Femur (tissue), 1 donor: ENCODE measurements at regions not wholly inside any gene's neighbourhood (a gene's known extent, or its start where the extent isn't known, plus 50 kb on each side); places are given as distances from the start of the nearest gene placed in this dataset.

Source experiments
- DNase-seq: peaks from one replicate; pipeline ENCODE4 v3.0.0-alpha.2; 2017

DNA sequence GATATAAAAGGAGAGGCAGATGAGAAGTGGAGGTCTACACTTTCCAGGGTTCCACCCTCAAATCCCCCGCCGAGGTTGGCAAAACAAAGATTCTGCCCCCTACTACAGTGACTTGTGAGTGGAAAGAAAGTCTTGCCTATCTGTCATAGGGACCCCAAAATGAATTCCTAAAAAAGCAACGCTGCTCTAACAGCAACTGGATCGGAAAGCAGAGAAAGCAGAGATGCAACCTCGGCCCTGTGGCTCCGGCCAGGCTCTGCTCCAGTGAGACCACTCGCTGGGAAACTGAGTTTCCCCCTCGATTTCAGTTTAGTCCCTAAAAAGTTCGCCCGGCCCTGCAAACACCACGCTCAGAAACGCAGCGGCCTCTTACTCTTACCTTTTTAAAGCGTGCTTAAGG, 297.9 kb upstream of the NFE2L3 start:
- DNase-seq: no peak

DNA sequence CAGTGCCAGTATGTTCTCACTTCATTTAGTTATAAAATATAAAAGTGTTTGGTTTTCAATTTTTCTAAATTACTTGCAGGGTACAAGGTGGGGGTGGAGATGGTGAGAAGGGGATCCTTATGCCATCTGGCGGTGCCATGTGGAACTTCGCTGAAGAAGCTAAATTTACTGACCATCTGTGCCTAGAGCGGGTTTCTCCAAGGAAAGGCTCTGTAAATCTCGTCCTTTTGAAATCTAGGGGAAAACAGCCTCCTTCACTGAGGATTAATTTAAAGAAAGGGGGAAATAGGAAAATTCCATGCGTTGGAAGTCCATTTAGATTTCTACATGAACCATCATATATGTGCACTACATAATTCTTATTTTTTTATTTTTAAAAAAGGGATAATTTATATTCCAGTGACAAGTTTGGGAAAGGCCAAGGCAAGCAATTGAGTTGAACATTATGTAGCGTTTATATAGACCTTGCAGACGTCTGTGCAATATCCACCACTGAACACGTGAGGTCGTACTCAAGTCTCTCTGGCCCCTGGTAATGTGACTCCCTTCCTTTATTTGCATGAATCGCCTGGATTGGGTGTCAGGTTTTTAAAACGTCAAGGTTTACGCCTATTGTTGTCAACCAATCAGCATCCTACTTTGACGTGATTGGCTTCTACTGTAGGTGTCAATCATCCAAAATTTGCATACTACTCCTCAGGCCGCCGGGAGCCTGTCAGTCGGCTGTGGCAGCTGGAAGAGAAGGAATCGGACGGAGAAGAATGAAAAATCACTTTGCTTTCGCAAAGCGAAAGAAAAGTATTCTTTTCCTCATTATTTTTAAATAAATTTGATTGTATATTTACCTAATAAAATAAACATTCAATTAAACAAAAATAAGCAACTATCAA, 297.1 kb upstream of the NFE2L3 start:
- DNase-seq: peak; percentile 91

DNA sequence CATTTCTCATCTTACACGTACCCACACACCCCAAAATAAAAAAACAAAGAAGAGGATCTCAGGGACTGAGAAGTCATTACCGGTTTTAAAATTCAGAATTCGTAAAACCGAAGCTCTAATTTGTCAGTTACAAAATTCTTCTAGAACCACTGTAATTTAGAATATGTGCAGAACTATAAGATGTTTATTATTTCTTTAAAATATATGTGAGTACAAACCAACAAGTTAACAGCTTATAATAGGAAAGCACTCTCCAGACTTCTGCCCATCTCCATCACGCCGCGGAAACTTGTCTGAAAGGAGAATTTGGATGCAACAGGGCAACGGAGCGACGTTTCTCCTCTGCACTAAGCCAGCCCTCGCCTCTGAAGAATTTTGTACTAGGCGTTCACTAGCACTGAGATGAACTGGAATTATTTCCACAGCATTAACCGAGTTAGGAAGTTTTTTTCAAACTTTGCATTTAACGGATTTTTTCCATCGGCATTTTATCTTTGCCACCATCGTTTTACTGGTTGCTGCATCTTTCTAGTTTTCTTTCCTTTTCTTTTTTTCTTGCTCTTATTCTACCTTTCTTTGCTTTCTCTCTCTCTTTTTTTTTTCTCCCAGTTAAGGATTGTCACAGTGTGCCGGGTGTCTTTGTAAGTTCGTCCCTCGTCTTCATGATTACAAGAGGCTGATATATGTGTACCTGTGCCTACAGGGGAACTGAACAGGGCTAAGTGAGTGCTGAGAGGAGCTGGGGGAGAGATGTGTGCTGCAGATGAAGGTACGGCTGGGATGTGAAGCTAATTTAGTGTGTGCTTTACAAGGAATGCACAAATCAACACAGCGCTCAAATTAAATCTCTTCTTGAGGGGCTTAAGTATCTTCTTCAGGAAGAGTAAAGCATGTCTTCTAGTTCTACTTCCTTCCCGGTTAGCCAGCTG, 295.9 kb upstream of the NFE2L3 start:
- no peak for DNase-seq

DNA sequence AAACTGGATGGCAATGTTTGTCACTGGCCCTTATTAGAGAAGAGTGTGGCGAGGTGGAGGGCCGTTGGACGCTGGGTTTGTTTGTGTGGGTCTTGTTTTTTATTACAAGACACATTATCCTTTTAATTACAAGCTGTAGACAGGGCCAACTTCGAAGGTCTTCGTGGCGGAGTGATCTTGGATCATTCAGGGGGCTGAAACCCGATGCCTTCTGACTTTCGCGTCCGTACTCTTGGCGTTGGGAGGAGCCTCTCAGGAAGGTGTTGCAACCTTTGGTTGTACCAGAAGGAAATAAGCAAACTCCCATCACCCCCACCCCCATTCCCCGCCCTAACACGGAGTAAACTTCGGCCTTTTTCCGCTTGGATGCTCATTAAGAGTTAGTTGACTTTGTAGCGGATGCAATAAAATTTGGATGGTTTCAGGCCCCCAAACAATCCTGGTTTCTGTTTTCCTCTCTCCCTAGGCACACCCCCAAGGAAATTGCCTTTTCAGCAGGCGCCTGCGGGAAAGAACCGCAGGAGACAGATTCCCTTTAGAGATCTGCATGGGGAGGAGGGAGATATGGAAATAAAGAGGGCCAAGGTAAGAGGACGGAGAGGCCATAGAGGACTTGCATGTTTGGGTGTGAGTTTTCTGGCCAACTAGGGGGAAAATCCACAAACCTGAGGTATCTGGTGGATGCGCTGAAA, 294.5 kb upstream of the NFE2L3 start:
- peak; percentile 65 for DNase-seq

DNA sequence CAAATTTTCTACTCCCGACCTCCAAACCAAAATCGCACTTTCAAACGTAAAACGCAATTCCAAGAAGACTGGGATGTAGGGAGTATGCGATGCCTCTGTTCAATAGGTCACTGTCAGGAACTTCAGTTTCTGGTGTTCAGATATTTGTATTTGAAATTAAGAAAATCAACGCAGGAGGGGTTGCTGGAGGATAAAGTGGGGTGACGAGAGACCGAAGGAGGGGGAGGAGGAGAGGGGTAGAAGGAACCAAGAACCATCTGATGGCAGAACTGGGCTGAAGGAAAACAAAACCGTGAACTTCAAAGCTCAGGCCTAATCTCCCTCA, 293.8 kb upstream of the NFE2L3 start:
- no peak for DNase-seq

GRCh38 chr7:25858525-25859411, 293.2 kb upstream of the NFE2L3 start:
- DNase-seq: no peak

DNA sequence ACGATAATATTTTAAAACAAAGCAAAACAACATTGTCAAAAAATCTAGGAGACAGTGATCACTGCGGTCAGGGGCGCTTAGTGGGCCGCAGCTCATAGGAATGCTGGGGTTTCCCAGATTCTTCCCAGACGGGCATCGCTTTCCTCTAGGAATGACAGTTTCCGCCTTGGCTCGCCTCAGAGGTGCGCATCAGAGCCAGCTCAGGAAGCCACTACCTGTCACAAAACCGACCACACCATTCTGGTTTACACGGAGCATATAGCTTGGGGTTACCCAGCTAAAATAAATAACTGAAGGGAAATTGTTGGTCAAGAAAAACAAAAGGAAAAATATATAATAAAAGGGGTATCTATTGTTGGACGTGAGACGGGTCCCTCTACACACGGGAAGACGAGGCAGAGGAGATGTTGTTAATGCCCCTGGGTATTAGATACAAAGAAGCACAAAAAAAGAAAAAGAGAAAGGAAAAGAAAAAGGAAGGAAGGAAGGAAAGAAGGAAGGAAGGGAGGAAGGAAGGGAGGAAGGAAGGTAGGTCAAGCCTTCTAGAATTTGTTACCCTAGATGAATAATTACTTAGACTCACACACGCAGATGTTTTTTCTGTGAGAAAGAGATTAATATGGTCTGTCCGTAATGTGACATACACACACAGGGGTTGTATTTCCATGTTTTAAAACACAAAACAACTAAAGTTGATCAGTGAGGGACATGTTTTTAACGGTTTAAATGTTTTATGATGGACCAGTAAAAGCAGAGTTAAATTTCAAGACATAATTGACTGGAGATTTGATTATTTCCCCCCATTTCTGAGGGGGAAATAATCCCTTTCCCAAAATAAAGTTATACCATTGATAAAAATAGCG, 292.4 kb upstream of the NFE2L3 start:
- no peak for DNase-seq

GRCh38 chr7:25860275-25861163, 291.5 kb upstream of the NFE2L3 start:
- DNase-seq: peak; percentile 67

DNA sequence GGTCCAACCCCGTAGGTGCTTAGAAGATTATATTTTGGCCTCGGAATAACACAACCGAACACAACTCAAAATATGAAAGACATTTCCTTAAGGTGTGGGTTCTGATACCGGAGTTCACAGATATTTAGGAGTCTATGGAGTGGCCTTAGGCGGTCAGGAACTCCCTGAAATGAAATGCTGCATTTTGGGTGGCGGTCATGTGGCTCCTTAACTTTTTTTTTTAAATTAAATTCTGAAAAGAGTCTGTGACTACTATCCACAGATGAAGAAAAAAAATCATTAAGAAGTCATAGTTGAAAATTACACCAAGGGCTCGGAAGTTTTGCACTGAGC, 290.9 kb upstream of the NFE2L3 start:
- DNase-seq: no peak

DNA sequence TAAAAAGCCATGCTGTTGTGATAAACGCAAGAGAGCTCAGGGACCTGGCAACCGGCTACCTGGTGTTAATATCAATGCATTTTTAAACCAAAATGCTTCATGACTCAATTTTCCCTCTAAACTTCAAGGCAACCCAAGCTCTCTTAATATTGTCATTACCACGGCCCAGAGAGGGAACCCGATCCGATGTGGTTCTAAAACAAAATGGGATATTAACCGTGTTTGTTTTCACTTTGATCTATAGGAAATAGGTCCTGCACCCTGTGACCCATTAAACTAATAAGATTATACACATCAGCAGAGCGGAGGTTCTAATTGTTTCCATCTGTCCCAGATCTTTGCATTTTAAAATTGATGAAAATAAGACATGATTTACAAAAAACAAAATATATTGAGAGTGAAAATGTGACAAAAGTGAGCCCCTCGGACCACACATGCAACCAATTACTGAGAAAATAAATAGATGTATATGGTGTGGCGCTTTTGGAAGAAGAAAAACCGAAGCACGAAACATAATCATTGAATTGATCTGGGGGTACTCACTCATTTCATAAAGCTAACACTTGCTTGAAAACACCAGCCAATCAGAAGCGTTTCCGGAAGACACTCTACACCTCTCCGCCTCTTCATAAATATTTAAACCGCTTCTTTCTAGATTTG, 290.3 kb upstream of the NFE2L3 start:
- DNase-seq: no peak

GRCh38 chr7:25862261-25863004, 289.6 kb upstream of the NFE2L3 start:
- peak; percentile 100 for DNase-seq

GRCh38 chr7:25863005-25863728, 288.8 kb upstream of the NFE2L3 start:
- no peak for DNase-seq

DNA sequence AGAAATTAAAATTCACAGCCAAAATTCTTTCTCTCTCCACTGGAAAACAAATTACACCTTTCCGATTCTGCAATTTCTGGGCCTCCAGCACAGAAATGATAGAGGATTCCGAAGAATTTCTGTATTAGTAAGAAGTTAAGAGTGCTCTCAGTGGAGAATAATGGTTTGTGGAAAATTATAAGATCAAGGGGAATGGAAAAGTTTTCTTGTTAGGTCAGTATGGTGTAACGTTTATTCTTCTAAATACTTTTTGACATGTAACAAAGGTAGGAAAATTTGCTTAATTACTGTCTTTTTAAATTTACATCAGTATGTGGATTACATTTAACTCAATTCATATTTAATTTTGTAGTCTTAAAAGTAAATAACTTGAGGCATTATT, 288.3 kb upstream of the NFE2L3 start:
- DNase-seq: no peak

DNA sequence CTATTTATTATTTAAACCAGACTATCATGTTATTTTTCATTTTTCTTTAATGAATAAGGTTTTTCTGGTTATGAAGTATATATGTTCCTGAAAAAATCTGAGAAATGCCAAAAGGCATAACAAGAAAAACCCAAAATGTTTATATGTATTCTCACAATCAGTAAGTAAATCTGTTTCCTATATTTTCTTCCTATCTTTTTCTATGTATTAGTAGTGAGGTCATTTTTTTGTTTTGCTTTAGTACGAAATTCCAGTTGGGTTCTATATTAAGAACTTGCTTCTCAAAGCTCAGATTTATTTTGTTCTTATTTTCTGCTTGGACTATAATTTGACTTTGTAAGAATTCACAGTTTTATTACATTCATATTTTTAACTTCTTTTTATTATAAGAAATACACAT, 287.5 kb upstream of the NFE2L3 start:
- no peak for DNase-seq

- DNase-seq: no peak
These were observed 286.9 kb upstream of the NFE2L3 start for GRCh38 chr7:25864943-25865751.

DNA sequence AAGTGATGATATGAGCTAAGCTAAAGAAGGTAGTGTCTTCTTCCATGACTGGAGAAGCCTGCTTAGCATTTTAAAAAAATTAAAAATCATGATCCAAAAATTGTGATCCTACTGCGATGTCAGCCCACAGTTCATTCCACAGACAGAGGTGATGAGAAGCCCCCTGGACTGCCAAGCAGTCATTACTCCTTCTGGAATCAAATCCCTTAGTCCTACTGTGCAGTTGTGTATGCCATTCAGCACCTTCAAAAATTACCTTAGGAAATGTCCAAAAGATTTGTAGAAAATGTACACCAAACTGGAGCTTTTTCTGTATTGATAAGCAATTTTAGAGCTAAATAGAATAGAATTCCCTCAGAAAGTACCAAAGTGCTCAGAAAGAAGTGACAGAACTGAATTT, 283.5 kb upstream of the NFE2L3 start:
- no peak for DNase-seq

- no peak for DNase-seq
These were observed 281.4 kb upstream of the NFE2L3 start for GRCh38 chr7:25870574-25870973.

- no peak for DNase-seq
These were observed 275.9 kb upstream of the NFE2L3 start for GRCh38 chr7:25876092-25876491.
